ENCODE measurements at regions not wholly inside any gene's neighbourhood (a gene's known extent, or its start where the extent isn't known, plus 50 kb on each side); places are given as distances from the start of the nearest gene placed in this dataset.

- no peaks in the 10 kb centered on the region for H3K4me1 ChIP-seq (ENCODE audit: low read depth)
- TF ChIP-seq CTCF (IDR thresholded peaks at IDR 0.05; ENCODE audit: low read depth, low read length), result no peak
- no peak overlapping the region for H3K4me3 ChIP-seq
- H3K27me3 ChIP-seq, result no peaks in the 10 kb centered on the region
- no peak for DNase-seq (ENCODE audit: low read depth in 1 of 2, low spot score in 1 of 2)
- no peak overlapping the region for H3K27ac ChIP-seq
- no peaks in the 10 kb centered on the region for H3K36me3 ChIP-seq
- H3K9me3 ChIP-seq (ENCODE audit: low read depth), result no peaks in the 10 kb centered on the region
Observed at GRCh38 chr13:26484196-26484595, 73.3 kb upstream of the WASF3 start.

DNA sequence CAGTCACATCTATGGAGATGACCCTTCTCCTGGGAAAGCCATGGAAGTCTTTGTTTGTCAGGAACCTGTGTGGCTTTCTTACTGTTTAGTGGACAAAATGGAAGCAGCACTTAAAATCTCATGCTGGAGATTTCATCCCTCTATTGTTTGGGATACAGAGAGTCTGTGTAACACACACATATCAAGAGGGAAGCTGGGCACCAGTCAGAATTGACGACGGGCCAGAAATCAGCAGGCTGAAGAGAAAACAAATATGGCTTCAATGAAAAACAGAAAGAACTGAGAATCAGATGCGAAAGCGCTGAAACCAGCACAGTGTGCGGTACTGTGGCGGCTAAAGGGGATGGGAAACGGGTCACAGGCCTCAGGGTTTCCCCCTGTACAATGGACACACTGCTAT lies 72.2 kb upstream of the WASF3 start:
- Histone ChIP-seq H3K9me3 (ENCODE audit: low read depth) (no peaks in the 10 kb centered on the region), H3K27me3 (no peaks in the 10 kb centered on the region), H3K27ac (no peak overlapping the region), H3K4me3 (no peak overlapping the region), H3K36me3 (no peaks in the 10 kb centered on the region), H3K4me1 (ENCODE audit: low read depth) (no peaks in the 10 kb centered on the region)
- TF ChIP-seq CTCF (IDR thresholded peaks at IDR 0.05; ENCODE audit: low read depth, low read length), result no peak
- DNase-seq (ENCODE audit: low read depth in 1 of 2, low spot score in 1 of 2), result no peak

DNA sequence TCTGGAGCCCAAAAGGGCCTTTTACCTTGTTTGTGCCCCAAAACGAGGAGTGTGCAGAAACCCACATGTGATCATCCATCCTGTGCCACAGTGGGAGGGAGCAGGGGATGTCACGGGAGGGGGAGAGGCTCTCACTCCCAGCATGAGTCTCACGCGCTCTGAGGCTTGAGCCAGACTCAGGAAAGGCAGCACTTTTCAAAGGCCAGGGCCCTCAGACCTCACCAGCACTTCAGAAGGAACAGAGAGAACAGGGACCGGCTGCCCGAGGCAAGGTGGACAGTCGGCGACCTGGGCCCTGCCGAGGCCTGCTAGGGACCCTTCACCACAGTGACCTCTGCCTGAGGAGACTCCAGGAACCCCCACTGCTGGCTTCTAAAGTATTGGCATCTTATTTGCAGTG lies 71.7 kb upstream of the WASF3 start:
- no peak for TF ChIP-seq CTCF (IDR thresholded peaks at IDR 0.05; ENCODE audit: low read depth, low read length)
- no peak for DNase-seq (ENCODE audit: low read depth in 1 of 2, low spot score in 1 of 2)
- no peaks in the 10 kb centered on the region for H3K27me3 ChIP-seq
- no peak overlapping the region for H3K4me3 ChIP-seq
- H3K27ac ChIP-seq, result no peak overlapping the region
- H3K9me3 ChIP-seq (ENCODE audit: low read depth), result no peaks in the 10 kb centered on the region
- no peaks in the 10 kb centered on the region for H3K4me1 ChIP-seq (ENCODE audit: low read depth)
- no peaks in the 10 kb centered on the region for H3K36me3 ChIP-seq

GRCh38 chr13:26486550-26486949 lies 70.9 kb upstream of the WASF3 start:
- DNase-seq (ENCODE audit: low read depth in 1 of 2, low spot score in 1 of 2), result no peak
- Histone ChIP-seq H3K27me3 (no peaks in the 10 kb centered on the region), H3K36me3 (no peaks in the 10 kb centered on the region), H3K27ac (no peak overlapping the region), H3K4me3 (no peak overlapping the region), H3K9me3 (ENCODE audit: low read depth) (no peaks in the 10 kb centered on the region), H3K4me1 (ENCODE audit: low read depth) (no peaks in the 10 kb centered on the region)
- TF ChIP-seq CTCF (IDR thresholded peaks at IDR 0.05; ENCODE audit: low read depth, low read length), result no peak

GRCh38 chr13:26487781-26488180 lies 69.7 kb upstream of the WASF3 start:
- Histone ChIP-seq H3K27me3 (no peaks in the 10 kb centered on the region), H3K27ac (no peak overlapping the region), H3K4me3 (no peak overlapping the region), H3K4me1 (ENCODE audit: low read depth) (no peaks in the 10 kb centered on the region), H3K36me3 (no peaks in the 10 kb centered on the region), H3K9me3 (ENCODE audit: low read depth) (no peaks in the 10 kb centered on the region)
- no peak for DNase-seq (ENCODE audit: low read depth in 1 of 2, low spot score in 1 of 2)
- TF ChIP-seq CTCF (IDR thresholded peaks at IDR 0.05; ENCODE audit: low read depth, low read length), result no peak
